ENCODE measurements at regions not wholly inside any gene's neighbourhood (a gene's known extent, or its start where the extent isn't known, plus 50 kb on each side); places are given as distances from the start of the nearest gene placed in this dataset.

GRCh38 chr4:11693693-11694092 lies 265.0 kb upstream of the HS3ST1 start:
- TF ChIP-seq POLR2A (IDR thresholded peaks at IDR 0.05), result no peak
- TF ChIP-seq CTCF (IDR thresholded peaks at IDR 0.05), result no peak
